HCT116 (cell line): ENCODE measurements at regions not wholly inside any gene's neighbourhood (a gene's known extent, or its start where the extent isn't known, plus 50 kb on each side); places are given as distances from the start of the nearest gene placed in this dataset.

ENCODE experiments used
- ATAC-seq: fragments of 200-7000 bp; cut with Tn5 transposase; 2 replicates; pipeline ENCODE4 v1.9.1; 2020; ENCODE audit warnings: mild to moderate bottlenecking, moderate library complexity
- BruUV-seq: library from RNA; stranded (reverse); fragments of 400-500 nt; replicated peaks from 2 replicates; lab custom pipeline; 2021; lab: Mats Ljungman, UMichigan
- CTCF ChIA-PET: fragments of 300-600 bp; sonication (Branson Sonifier 250); formaldehyde crosslinking; loops from one replicate; lab custom pipeline; 2021; ENCODE audit warnings: antibody characterized with exemption; lab: Charles Lee
- POLR2A ChIA-PET: fragments of 300-600, 350-600 bp; sonication (Branson Sonifier 250); formaldehyde crosslinking; loops from one replicate; lab custom pipeline; 2021; ENCODE audit warnings: antibody characterized with exemption; lab: Charles Lee
- RAD21 ChIA-PET, 2 experiments: fragments of 300-600 bp; sonication (Branson Sonifier 250); formaldehyde crosslinking; loops; one replicate each; lab custom pipeline; 2023; ENCODE audit warnings: low total read pairs in 2 of 2; ENCODE audit not compliant: uncharacterized antibody in 2 of 2, unreplicated experiment in 2 of 2, low non-redundant PET in 1 of 2; lab: Charles Lee
- DNase-seq: peaks from one replicate; pipeline ENCODE4 v3.0.0-alpha.2; 2010; ENCODE audit warnings: low read depth, low spot score
- H2AFZ ChIP-seq: fragments of 200-600 bp; shearing (Covaris generic), sonication (generic); 2 replicates; pipeline ENCODE4 v1.6.1; 2017; ENCODE audit warnings: low read depth, mixed run types, mixed read lengths, antibody characterized with exemption, low read length; ENCODE audit not compliant: poor library complexity, severe bottlenecking
- H3K27ac ChIP-seq: 2 replicates; pipeline ENCODE4 v1.5.1; 2012; ENCODE audit warnings: low read depth, low read length
- H3K27me3 ChIP-seq: fragments of 200-600 bp; sonication (generic); 2 replicates; pipeline ENCODE4 v1.6.1; 2016; ENCODE audit warnings: mixed run types, low read length, mixed read lengths; ENCODE audit not compliant: insufficient read depth
- H3K36me3 ChIP-seq, 2 experiments: fragments of 200-500 bp in 1 of 2; fragments of 200-600 bp in 1 of 2; sonication (Bioruptor generic) in 1 of 2; sonication (generic) in 1 of 2; 2 replicates each; pipeline versions ENCODE4 v1.5.1 to v1.6.1; 2014 to 2016; ENCODE audit warnings: low read length in 2 of 2, inconsistent platforms in 1 of 2, mixed read lengths in 1 of 2, mixed run types in 1 of 2; ENCODE audit not compliant: insufficient read depth in 2 of 2, control insufficient read depth in 1 of 2
- H3K4me1 ChIP-seq, 2 experiments: fragments of 200-600 bp in 1 of 2; sonication (generic) in 1 of 2; 2 replicates each; pipeline versions ENCODE4 v1.5.1 to v1.6.1; 2012 to 2017; ENCODE audit warnings: low read length in 2 of 2, inconsistent platforms in 1 of 2, mild to moderate bottlenecking in 1 of 2, mixed read lengths in 1 of 2, mixed run types in 1 of 2, moderate library complexity in 1 of 2; ENCODE audit not compliant: insufficient read depth in 2 of 2, control insufficient read depth in 1 of 2
- H3K4me2 ChIP-seq: fragments of 200-600 bp; sonication (generic); 2 replicates; pipeline ENCODE4 v1.6.1; 2017; ENCODE audit warnings: mixed run types, low read length, mixed read lengths
- H3K4me3 ChIP-seq, 2 experiments: fragments of 200-600 bp in 1 of 2; sonication (generic) in 1 of 2; replicated peaks in 1 of 2; 2 replicates each; pipeline ENCODE4 v1.5.1; 2011 to 2016; ENCODE audit warnings: low read length in 2 of 2, control low read depth in 1 of 2, low read depth in 1 of 2, mild to moderate bottlenecking in 1 of 2, mixed read lengths in 1 of 2, mixed run types in 1 of 2
- H3K79me2 ChIP-seq: fragments of 200-600 bp; sonication (generic); 2 replicates; pipeline ENCODE4 v1.6.1; 2017; ENCODE audit warnings: mild to moderate bottlenecking, mixed run types, low read length, moderate library complexity, mixed read lengths; ENCODE audit not compliant: insufficient read depth
- H3K9ac ChIP-seq: fragments of 200-600 bp; sonication (generic); 2 replicates; pipeline ENCODE4 v1.6.1; 2016; ENCODE audit warnings: low read length, mixed read lengths
- H3K9me2 ChIP-seq: fragments of 200-600 bp; sonication (generic), shearing (Covaris generic); 2 replicates; pipeline ENCODE4 v1.6.1; 2017; ENCODE audit warnings: mixed run types, mild to moderate bottlenecking, moderate library complexity; ENCODE audit not compliant: insufficient read depth
- H3K9me3 ChIP-seq, 2 experiments: fragments of 200-500 bp in 1 of 2; fragments of 200-600 bp in 1 of 2; sonication (Bioruptor generic) in 1 of 2; sonication (generic) in 1 of 2; 2 replicates each; pipeline ENCODE4 v1.6.1; 2014 to 2017; ENCODE audit warnings: low read length in 2 of 2, mixed read lengths in 2 of 2, inconsistent platforms in 1 of 2, low read depth in 1 of 2, mild to moderate bottlenecking in 1 of 2, mixed run types in 1 of 2, moderate library complexity in 1 of 2; ENCODE audit not compliant: control insufficient read depth in 1 of 2, insufficient read depth in 1 of 2
- H4K20me1 ChIP-seq: fragments of 200-600 bp; sonication (generic), shearing (Covaris generic); 2 replicates; pipeline ENCODE4 v1.6.1; 2017; ENCODE audit warnings: mixed run types, mild to moderate bottlenecking, moderate library complexity; ENCODE audit not compliant: insufficient read depth
- ATF3 ChIP-seq: IDR thresholded peaks from 2 replicates; pipeline ENCODE4 v1.6.1; 2012
- CBX3 ChIP-seq: IDR thresholded peaks from 2 replicates; pipeline ENCODE4 v1.6.1; 2012; ENCODE audit warnings: low read depth
- CTCF ChIP-seq, 3 experiments: fragments of 200-600 bp in 1 of 3; sonication (generic) in 1 of 3; IDR thresholded peaks in 2 of 3; conservative IDR thresholded peaks in 1 of 3; 2 replicates each; pipeline ENCODE4 v1.5.1; 2012 to 2017; ENCODE audit warnings: low read depth in 2 of 3, low read length in 2 of 3, antibody characterized with exemption in 1 of 3, borderline replicate concordance in 1 of 3, control low read depth in 1 of 3, mild to moderate bottlenecking in 1 of 3, mixed read lengths in 1 of 3, mixed run types in 1 of 3, moderate library complexity in 1 of 3; ENCODE audit not compliant: insufficient read depth in 1 of 3
- ELF1 ChIP-seq: IDR thresholded peaks from 2 replicates; pipeline ENCODE4 v1.6.1; 2012; ENCODE audit warnings: low read depth, borderline replicate concordance
- EZH2 ChIP-seq: fragments of 200-600 bp; sonication (generic); IDR thresholded peaks from 2 replicates; pipeline ENCODE4 v1.6.1; 2017; ENCODE audit warnings: antibody characterized with exemption, mixed run types
- FOSL1 ChIP-seq: IDR thresholded peaks from 2 replicates; pipeline ENCODE4 v1.6.1; 2012; ENCODE audit warnings: low read depth
- POLR2A ChIP-seq: IDR thresholded peaks from 2 replicates; pipeline ENCODE4 v1.7.0; 2011; ENCODE audit warnings: borderline replicate concordance; ENCODE audit not compliant: insufficient read depth, insufficient read length; ENCODE audit errors: extremely low read depth
- POLR2AphosphoS5 ChIP-seq: IDR thresholded peaks from 2 replicates; pipeline ENCODE4 v1.6.1; 2011; ENCODE audit warnings: mild to moderate bottlenecking, low read depth, low read length, moderate library complexity
- RAD21 ChIP-seq: IDR thresholded peaks from 2 replicates; pipeline ENCODE4 v1.6.1; 2012; ENCODE audit warnings: low read depth, mild to moderate bottlenecking
- SP1 ChIP-seq: IDR thresholded peaks from 2 replicates; pipeline ENCODE4 v1.6.1; 2012; ENCODE audit warnings: low read depth
- SRF ChIP-seq: IDR thresholded peaks from 2 replicates; pipeline ENCODE4 v1.6.1; 2012; ENCODE audit warnings: low read depth
- TCF7L2 ChIP-seq: IDR thresholded peaks from 2 replicates; pipeline ENCODE4 v1.7.0; 2011; ENCODE audit warnings: borderline replicate concordance, inconsistent platforms; ENCODE audit not compliant: insufficient read depth, insufficient read length; ENCODE audit errors: extremely low read depth
- intact Hi-C: fragments of 100-400 bp; cut with micrococcal nuclease; formaldehyde crosslinking; loops from 2 replicates; pipeline ENCODE4 v1.10.0; 2022

- POLR2A ChIA-PET = interaction anchor here (0.6 kb wide), 1 partner anchor 117 kb away, joined by 3 read pairs; no protein-coding TSS in a partner anchor
- intact Hi-C loops = no loop called here
- RAD21 ChIA-PET = no interaction called here
- BruUV-seq = no TSS peak
- DNase-seq = no peak
- H4K20me1 ChIP-seq = no peaks in the 10 kb centered on the region
- no peak for ATAC-seq
- H3K9me3 ChIP-seq = no peaks in the 10 kb centered on the region
- no peaks in the 10 kb centered on the region for H3K9me2 ChIP-seq
- H3K27me3 ChIP-seq = no peaks in the 10 kb centered on the region
- H3K4me2 ChIP-seq = no peak overlapping the region
- peaks cover 0 to 9% of the 10 kb centered on the region in 2 experiments; a peak in 2 of 4 replicates for H3K4me1 ChIP-seq
- CTCF ChIA-PET = no interaction called here
- TF ChIP-seq EZH2 = no peak
- TF ChIP-seq TCF7L2 = no peak
- no peak overlapping the region for H2AFZ ChIP-seq
- no peak overlapping the region for H3K4me3 ChIP-seq
- no peaks in the 10 kb centered on the region for H3K79me2 ChIP-seq
- no peaks in the 10 kb centered on the region for H3K36me3 ChIP-seq
- no peak overlapping the region for H3K27ac ChIP-seq
- no peak overlapping the region for H3K9ac ChIP-seq
Measured at GRCh38 chr3:147701195-147701594, 292.0 kb downstream of the ZIC1 start.

GRCh38 chr3:147702509-147702908, 293.3 kb downstream of the ZIC1 start:
- POLR2A ChIA-PET = no interaction called here
- TF ChIP-seq FOSL1 (no peak), ELF1 (no peak), RAD21 (no peak), POLR2AphosphoS5 (no peak), ATF3 (no peak), CTCF (IDR thresholded peaks at IDR 0.05 in 2 of 3, conservative IDR thresholded peaks at IDR 0.05 in 1 of 3; ENCODE audit: borderline replicate concordance in 1 of 3, insufficient read depth in 1 of 3, low read depth in 2 of 3, low read length in 2 of 3) (no peak), CBX3 (no peak), POLR2A (no peak), SRF (no peak), SP1 (no peak)
- TF ChIP-seq, all 23 proteins: peak for 0
- Histone ChIP-seq H3K36me3 (no peaks in the 10 kb centered on the region), H3K4me1 (peaks cover 0 to 9% of the 10 kb centered on the region in 2 experiments; a peak in 2 of 4 replicates), H3K9me3 (no peaks in the 10 kb centered on the region), H2AFZ (no peak overlapping the region), H3K9ac (no peak overlapping the region), H3K4me3 (no peak overlapping the region), H3K4me2 (no peak overlapping the region), H3K79me2 (no peaks in the 10 kb centered on the region), H4K20me1 (no peaks in the 10 kb centered on the region), H3K27me3 (no peaks in the 10 kb centered on the region), H3K27ac (no peak overlapping the region), H3K9me2 (no peaks in the 10 kb centered on the region)
- intact Hi-C loops = no loop called here
- RAD21 ChIA-PET = no interaction called here
- no peak for ATAC-seq
- DNase-seq = no peak
- BruUV-seq = no TSS peak
- CTCF ChIA-PET = no interaction called here
